Amniotic stem cell (primary cell): ENCODE measurements at regions not wholly inside any gene's neighbourhood (a gene's known extent, or its start where the extent isn't known, plus 50 kb on each side); places are given as distances from the start of the nearest gene placed in this dataset.

ENCODE experiments used
- DNase-seq: peaks from one replicate; lab custom pipeline; 2025; lab: John Stamatoyannopoulos, UW

GRCh38 chrX:5829469-5829868 lies 399.2 kb downstream of the NLGN4X start:
- no peak for DNase-seq

- DNase-seq: no peak
Observed at GRCh38 chrX:5829060-5829459, 399.6 kb downstream of the NLGN4X start.

- DNase-seq: no peak
Observed at GRCh38 chrX:5823903-5824302, 404.8 kb downstream of the NLGN4X start.

- no peak for DNase-seq
Observed at GRCh38 chrX:5810636-5811035, 418.0 kb downstream of the NLGN4X start.

- no peak for DNase-seq
Observed at GRCh38 chrX:5807181-5807580, 421.5 kb downstream of the NLGN4X start.

GRCh38 chrX:5802391-5802790 lies 426.3 kb downstream of the NLGN4X start:
- DNase-seq: no peak

GRCh38 chrX:5791721-5792120 lies 436.9 kb downstream of the NLGN4X start:
- DNase-seq: no peak

- no peak for DNase-seq
Observed at GRCh38 chrX:5788910-5789309, 439.8 kb downstream of the NLGN4X start.

- DNase-seq: no peak
Observed at GRCh38 chrX:5780821-5781220, 447.8 kb downstream of the NLGN4X start.

GRCh38 chrX:5775846-5776430 lies 452.7 kb downstream of the NLGN4X start:
- DNase-seq: no peak

- DNase-seq: no peak
Observed at GRCh38 chrX:5774446-5774845, 454.2 kb downstream of the NLGN4X start.

GRCh38 chrX:5771441-5771840 lies 457.2 kb downstream of the NLGN4X start:
- DNase-seq: no peak

- DNase-seq: no peak
Observed at GRCh38 chrX:5756616-5757015, 472.1 kb downstream of the NLGN4X start.

GRCh38 chrX:5753291-5753690 lies 475.4 kb downstream of the NLGN4X start:
- DNase-seq: no peak

- DNase-seq: no peak
Observed at GRCh38 chrX:5752831-5753230, 475.8 kb downstream of the NLGN4X start.

- DNase-seq: no peak
Observed at GRCh38 chrX:5748586-5749150, 480.0 kb downstream of the NLGN4X start.

GRCh38 chrX:5746231-5746630 lies 482.4 kb downstream of the NLGN4X start:
- DNase-seq: no peak

GRCh38 chrX:5733501-5733900 lies 495.2 kb downstream of the NLGN4X start:
- no peak for DNase-seq

GRCh38 chrX:5730556-5730955 lies 498.1 kb downstream of the NLGN4X start:
- DNase-seq: no peak

- DNase-seq: no peak
Observed at GRCh38 chrX:5726224-5726623, 502.4 kb downstream of the NLGN4X start.

GRCh38 chrX:5724123-5724522 lies 504.5 kb downstream of the NLGN4X start:
- DNase-seq: no peak

- no peak for DNase-seq
Observed at GRCh38 chrX:5718651-5719050, 510.0 kb downstream of the NLGN4X start.

GRCh38 chrX:5716666-5717065 lies 512.0 kb downstream of the NLGN4X start:
- no peak for DNase-seq

GRCh38 chrX:5708251-5708650 lies 520.4 kb downstream of the NLGN4X start:
- DNase-seq: no peak
